MV-4-11 (cell line): ENCODE measurements at regions not wholly inside any gene's neighbourhood (a gene's known extent, or its start where the extent isn't known, plus 50 kb on each side); places are given as distances from the start of the nearest gene placed in this dataset.
"Not testable (repeated sequence)": the region's sequence is repeated elsewhere in the genome, so short reads cannot be mapped to it uniquely, and the experiment has no call there.

ENCODE experiments used
- DNase-seq: peaks from one replicate; lab custom pipeline; 2025; lab: John Stamatoyannopoulos, UW

DNA sequence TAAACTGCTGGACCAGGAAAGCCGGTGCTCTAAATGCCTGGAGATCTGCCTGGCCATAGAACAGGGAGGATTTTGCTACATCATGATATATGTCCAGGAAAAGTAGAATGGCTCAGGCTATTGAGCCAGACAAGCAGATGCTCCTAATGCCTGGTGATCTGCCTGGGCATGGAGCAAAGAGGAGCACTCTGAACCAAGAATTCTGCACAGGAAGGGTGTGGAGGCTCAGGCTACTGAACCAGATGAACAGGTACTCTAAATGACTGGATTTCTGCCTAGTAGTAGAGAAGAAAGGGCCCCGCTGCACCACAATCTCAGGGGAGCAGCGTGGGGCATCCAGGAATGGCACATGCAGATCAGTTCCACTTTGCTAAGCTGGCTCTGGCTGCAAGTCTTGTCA lies 607.9 kb downstream of the ANKRD50 start:
- DNase-seq: no peak

DNA sequence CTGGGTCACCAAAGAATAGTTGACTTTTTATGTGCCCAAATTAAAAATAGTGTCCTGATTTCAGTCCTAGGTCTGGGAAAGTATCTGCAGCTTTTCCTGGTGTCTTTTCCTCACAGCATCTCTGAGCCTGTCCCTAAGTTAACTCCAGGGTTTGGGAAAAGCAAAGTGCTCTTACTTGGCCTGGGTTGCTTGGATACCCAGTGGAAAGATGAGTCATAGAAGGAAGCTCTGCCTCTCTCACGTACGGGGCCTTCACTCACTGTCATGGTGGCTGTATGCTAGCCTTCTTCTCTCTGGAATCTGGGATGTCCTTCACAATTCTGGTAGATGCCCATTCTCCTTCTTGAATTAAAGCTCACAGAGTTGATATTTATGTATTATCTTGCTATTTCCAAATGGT lies 607.3 kb downstream of the ANKRD50 start:
- DNase-seq: no peak

DNA sequence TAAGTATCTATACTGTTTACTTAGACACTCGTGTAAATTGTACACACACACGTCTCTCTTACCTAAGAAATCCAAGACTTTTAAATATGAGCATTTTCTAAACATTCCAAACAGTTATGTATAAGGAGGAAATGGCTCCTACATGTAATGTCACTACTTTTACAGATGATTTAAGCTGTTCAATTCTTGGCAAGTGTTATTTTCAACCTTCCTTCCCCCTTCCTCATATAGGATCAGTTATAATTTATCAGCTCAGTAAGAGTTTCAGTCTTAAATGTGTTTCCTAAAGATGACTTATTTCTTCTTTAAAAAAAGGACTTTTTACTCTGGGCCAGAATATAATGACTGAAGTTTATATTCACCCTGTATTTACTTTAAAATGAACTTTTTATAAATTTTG lies 601.1 kb downstream of the ANKRD50 start:
- no peak for DNase-seq

DNA sequence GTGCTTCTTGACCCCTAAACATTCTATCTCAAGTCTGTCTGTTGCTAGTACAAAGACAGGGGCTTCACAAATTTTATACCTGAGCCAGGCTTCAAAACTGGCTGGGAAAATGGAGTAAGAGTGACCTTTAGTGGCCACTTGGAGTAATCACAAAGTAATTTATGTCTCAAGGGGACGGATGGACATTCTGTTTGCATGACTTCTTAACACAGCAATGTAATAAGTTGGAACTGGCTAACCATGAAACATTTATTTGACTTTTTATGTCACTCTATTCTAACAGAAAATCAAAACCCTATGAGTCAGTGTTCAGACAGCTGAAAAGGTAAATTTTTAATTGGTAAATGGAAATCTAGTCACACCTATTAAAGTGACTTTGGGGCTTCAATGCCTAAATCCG lies 600.6 kb downstream of the ANKRD50 start:
- DNase-seq: peak; percentile 4

DNA sequence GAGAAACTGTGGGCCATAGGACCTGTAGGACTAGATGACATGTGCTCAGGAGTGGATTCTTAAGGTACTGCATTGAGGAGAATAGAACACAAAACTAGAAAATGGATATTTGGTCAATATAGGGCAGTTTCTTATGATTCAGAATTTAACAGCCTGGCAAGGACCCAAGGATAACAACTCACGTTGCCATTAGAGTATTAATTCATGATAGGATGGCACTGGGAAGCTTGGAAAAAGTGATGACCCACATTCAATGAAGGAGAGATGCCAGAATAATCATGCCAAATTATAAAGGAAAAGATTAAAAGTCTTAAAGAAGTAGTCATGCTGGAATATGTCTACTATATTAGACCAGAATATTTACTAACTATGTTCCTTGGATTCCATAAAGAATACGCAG lies 594.5 kb downstream of the ANKRD50 start:
- DNase-seq: no peak

DNA sequence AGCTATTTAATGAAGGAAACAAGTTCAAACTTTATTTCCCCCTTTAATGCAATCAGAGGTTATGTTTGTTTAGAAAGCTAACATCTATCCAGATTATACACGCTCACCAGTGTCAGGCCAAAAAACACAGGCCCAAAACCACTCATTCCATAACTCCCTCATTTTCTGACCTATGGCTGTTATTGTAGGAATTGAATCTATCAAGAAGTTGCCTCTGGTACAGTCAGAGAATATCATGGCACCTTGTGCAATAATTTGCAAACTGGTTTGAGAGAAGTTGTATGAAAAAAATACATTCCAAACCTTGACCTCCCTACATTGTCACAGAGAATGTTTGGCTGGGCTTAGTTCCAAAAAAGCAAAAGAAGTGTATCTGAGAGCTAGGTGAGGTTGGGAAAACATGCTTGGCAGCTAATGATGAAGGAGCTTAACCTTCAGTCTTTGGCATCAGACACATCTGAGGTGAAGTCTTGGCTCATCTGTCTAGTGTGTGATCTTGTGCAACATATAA lies 591.0 kb downstream of the ANKRD50 start:
- no peak for DNase-seq

DNA sequence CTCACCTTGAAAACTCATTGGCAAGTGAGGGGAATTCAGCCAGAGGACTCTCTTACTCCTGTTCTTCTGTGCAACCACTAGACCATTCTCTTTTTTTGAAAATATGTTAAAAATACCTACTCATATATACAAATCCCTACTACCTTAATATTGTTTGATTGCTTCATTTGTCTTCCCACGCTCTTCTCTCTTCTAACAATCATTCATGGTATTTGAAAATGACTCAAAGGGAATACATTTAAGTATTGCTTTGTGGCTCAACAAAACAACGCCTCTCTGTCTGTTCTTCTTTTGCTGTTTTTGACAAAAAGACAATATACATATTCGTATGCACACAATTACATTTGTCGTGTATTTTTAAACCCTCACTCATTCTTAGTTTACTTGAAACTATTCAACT lies 589.4 kb downstream of the ANKRD50 start:
- DNase-seq: no peak

DNA sequence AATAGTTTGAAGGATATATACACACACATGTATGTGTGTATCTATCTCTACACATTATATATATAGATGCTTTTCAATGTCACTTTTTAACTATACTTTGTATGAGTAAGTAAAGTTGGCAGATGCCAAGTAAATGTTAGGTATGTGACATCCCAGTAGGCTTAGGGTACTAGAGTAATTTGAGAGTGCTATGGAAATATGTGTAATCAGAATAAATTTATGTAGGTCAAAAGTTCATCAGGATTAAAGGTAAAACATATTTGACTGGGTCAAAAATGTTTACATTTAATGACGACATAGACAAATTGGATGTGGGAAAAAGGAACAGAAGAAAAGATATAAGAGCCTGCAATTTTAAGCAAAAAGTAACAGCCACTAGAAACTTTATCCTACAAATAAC lies 588.8 kb downstream of the ANKRD50 start:
- DNase-seq: no peak

DNA sequence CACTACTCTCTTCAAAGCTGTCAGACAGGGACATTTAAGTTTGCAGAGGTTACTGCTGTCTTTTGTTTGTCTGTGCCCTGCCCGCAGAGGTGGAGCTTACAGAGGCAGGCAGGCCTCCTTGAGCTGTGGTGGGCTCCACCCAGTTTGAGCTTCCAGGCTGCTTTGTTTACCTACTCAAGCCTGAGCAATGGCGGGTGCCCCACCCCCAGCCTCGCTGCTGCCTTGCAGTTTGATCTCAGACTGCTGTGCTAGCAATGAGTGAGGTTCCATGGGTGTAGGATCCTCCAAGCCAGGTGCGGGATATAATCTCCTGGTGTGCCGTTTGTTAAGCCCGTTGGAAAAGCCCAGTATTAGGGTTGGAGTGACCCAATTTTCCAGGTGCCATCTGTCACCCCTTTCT lies 581.2 kb downstream of the ANKRD50 start:
- not testable (repeated sequence) for DNase-seq

DNA sequence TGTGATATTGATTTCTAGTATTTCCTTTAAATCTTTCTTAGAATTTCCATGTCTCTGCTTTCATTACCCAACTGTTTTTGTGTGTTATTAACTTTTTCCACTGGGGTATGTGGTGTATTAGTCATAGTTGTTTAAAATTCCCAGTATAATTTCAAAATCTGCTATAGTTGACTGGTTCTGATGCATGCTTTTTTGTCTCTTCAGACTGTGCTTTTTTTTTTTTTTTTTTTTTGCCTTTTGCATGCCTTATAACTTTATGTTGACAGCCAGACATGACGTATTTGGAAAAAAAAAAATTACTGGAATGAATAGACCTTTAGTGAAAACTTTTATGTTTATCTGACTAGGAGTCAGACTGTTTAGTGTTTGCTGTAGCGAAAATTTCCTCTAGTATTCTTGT lies 580.4 kb downstream of the ANKRD50 start:
- DNase-seq: no peak

DNA sequence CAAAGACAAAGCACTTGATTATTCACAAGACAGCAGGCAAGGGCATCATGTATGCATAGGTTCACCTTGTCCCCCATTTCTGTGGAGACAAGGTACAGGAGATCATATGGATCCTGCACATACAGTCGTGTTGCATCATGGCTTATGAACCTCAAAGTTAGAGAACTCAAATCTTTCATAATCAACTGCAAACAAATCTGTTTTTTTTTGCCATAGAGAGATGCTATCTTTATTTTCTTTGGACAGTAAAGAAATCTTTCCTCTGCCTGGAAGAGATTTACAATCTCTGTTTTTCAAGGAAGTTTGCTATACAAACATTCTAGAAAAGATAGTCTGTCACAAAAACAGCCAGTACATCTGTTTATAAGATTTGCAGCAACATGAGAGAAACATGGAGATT lies 578.8 kb downstream of the ANKRD50 start:
- DNase-seq: no peak

DNA sequence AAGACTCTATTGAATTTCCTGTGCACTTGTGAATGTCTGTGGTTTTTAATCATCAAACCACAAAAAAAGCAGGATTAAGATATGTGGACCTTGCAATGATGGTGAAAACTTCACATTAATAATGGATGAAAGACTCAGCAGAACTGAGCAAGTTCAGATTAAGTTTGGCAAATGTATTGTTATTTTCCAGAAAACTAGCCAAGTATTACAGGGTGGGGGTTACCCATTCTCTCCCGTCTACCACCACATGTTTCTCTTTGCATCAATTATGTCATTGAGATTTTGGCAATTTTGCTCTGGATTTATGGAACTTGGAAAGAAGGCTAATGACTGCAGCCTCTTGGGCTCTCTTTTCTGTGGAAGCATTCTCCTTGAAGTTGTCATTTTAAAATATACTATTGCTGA lies 577.1 kb downstream of the ANKRD50 start:
- no peak for DNase-seq

DNA sequence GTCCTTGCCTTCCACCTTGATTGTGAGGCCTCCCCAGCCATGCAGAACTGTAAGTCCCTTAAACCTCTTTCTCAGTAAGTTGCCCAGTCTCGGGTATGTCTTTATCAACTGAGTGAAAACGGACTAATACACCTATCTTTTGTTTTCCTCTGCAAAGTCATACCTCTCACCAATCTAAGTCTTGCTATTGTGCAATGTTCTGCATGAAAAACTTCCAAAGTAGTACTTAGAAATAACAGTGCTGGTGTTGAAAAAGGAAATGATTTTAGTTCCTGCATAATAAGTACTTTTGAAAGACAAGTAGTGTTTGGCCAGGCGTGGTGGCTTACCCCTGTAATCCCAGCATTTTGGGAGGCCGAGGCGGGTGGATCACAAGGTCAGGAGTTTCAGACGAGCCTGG lies 573.5 kb downstream of the ANKRD50 start:
- DNase-seq: no peak

DNA sequence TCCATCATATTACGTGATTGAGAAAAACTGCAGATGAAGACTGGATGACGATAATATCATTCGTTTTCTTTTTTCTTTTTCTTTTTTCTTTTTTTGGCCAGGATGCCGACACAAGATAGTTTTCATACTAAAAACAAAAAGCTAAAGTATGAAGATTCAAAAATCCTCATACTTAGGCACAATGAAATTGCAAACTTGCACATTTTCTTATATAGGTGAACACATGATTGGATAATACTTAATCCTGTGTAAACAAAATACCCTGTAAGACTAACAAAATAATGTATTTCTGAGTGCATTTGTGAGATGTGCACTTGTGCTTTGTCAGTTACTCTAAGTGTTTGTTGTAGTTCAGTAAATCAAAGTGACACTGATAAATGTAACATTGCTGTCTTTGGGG lies 568.9 kb downstream of the ANKRD50 start:
- DNase-seq: no peak

DNA sequence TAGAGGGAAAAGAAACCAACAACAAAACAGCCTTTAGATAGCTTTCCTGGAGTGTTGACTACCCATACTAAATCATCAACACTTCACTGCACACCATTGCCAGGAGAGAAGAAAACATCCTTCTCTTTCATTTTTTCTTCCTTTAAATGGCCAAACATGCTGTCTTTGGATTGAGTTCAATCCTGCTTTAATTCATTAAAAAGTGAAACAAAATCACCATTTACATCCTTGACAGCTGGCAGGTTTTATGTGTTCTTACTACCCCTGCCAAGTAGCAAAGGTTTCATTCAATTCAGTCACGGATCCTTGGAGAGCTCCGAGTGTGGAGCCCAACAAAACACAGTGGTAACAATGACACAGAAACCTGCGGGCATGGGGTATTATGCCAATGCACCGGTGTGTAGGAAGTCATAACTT lies 568.3 kb downstream of the ANKRD50 start:
- DNase-seq: no peak

DNA sequence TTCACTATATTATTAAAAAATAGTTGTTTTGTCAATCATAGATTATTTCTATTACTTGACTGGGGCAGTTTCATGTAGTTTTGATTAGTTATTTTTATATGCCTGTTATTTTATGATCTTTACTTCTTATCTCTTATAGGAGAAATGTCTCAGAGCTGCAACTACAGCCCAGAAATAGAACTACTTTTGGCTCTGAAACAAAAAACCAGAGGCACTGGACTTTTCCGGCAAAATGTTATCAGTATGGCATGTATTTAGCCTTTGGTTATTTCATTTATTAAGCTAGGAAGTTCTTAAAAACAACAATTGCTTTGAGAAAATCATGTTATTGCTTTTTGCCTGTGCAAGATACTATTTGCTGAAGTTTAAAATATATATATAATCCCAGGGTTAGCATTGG lies 566.5 kb downstream of the ANKRD50 start:
- DNase-seq: no peak

DNA sequence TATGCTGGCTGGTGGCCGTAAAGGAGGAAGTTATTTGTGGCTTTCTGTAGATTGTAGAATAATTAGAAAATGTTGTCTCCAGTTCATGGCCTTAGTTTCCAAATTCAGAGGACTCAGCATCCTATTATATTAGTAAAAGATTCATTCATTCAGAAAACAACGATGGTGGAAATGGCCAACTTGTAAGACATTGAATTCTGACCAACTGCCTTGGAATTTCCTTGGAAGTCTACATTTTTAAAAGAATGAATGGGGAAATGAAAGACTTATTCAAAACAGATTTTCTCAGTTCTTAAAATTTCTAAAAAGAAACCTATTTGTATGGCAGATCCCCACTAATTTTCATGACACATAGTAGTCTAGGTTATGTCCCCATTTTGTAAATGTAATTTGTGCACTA lies 561.5 kb downstream of the ANKRD50 start:
- no peak for DNase-seq

DNA sequence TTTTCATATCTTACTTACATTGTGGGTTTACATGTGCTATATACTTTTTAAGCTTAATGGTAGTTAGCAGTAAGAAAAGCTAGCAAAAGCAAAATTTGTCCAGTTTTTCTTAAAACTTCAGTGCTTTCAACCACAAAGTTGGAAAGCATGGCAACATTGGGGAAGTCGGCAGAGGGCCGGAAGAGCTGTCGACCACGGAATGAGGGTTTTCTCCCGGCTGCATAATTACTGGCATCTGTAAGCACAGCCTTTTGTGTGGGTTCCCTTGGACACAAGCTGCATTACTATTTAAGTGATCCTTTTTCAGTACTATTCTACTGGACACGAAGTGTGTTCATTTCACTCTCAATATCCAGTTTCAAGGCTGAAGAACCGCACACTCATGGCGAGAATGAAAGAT lies 560.4 kb downstream of the ANKRD50 start:
- DNase-seq: peak; percentile 49

DNA sequence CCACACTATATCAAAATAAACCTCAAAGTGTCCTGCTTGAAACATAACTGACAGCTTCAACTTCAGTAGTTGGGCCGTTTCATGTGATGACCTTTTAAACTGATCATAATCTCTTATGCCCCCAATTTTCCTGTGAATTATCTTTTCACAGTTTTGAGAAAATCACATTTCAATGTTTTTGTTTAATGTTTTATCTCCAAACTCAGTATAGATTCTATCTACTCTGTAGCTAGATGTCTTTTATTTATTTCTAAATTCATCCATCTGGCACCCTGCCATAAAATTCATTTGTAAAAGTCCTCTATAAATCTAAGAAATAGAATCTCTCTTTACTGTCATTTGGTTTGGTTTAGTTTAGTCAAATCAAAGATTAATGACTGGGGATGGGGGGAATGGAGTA lies 557.3 kb downstream of the ANKRD50 start:
- DNase-seq: no peak

DNA sequence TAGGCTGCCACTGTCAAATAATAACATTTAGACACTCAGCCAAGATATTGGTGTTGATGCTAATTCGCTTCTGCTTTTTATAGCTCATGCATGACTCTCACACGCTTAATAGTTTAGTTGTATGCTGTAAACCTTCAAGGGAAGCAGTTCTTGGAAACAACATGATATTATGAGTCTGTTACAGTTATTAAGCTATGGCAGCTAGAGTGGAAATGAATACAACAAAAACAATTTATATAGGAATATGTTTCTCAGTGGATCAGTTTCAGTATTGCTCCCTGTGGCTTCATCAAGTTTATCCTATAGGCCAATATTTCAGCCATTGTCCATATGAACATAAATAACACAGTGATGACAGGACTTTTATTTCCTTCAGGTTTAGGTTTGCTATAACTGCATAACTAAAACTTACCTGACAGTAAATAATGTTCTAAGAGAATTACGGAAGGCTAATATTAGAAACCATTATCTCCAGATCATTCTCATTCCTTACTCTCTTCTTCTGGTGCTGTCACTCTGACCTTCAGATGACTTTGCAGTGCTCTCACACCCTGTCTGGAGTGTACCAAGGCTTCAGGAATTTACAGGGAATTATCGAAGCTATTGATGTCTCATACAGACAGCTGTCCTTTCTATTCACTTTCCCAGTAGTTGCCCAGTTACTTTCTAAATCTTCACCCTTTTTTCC lies 555.0 kb downstream of the ANKRD50 start:
- DNase-seq: no peak

DNA sequence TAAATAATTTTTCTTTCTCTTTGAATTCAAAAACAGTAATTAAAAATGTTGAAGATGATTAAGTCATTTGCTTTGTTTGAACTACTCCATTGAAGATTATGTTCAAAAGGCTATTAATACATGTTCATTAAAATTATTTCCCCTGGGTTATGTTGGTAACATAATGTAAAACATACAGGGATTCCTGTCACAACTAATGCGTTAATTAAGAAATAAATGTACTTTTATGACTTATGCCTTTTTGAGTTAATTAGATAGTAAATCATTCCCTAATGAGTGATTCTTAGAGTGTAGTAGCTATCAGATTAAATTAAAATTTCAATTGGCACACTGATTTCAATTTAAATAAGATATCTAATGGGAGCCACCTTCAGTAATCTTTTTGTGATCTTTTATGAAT lies 549.1 kb downstream of the ANKRD50 start:
- DNase-seq: no peak

DNA sequence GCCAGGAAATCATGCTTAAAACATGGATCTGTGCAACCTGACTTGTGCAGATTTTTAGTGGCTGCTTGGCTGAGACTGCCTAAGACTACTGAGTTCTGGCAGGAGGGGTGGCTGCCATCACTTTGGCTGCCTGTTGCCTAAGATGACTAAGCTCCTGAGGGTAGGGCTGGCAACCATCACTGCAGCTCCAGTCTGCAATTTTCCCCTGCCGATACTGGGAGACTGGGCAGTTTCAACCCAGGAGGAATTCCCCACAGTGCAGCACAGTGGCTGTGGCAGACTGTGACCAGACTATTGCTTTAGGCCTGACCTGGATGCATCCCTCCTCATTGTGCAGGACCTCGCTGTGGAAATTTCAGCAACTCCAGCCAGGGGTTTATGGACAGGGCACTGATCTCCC lies 544.9 kb downstream of the ANKRD50 start:
- DNase-seq: no peak

DNA sequence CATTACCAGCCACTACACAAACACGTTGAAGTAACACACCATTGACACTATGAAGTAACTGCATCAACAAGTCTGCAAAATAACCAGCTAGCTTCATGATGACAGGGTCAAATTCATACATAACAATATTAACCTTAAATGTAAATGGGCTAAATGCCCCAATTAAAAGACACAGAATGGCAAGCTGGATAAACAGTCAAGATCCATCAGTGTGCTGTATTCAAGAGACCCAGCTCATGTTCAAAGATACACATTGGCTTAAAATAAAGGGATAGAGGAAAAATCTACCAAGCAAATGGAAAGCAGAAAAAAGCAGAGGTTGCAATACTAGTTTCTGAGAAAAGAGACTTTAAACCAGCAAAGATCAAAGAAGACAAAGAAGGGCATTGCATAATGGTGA lies 543.0 kb downstream of the ANKRD50 start:
- not testable (repeated sequence) for DNase-seq

DNA sequence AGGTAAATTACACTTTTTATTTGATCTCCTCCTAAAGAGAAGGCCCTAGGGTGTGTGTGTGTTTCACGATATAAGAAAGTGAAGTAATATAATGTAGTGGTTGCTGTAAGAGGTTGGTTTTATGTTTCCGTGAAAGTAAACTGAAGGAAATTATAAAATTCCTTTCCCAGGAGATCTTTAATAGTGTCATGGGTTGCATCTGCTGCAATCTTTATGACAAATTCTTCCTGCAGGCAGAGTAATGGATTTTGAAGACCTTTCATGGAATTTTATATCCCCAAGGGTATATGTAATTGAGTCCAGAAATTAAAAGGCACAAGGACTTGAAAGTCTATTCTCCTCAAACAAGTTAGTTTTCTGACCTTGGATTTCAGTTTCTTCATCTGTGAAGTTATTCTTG lies 538.6 kb downstream of the ANKRD50 start:
- no peak for DNase-seq
